Thymus (tissue), 11 donors: ENCODE measurements at regions not wholly inside any gene's neighbourhood (a gene's known extent, or its start where the extent isn't known, plus 50 kb on each side); places are given as distances from the start of the nearest gene placed in this dataset.

ENCODE experiments used
- DNase-seq, 9 donors: peaks; one replicate each; pipeline ENCODE4 v3.0.0-alpha.2; 2013; ENCODE audit warnings: low spot score in 9 of 9, low read depth in 6 of 9, missing footprints in 1 of 9
- H3K27ac ChIP-seq, 2 donors: one replicate each; pipeline ENCODE4 v1.5.1; 2013; ENCODE audit warnings: control low read depth in 1 of 2, low read depth in 1 of 2, low read length in 1 of 2, mild to moderate bottlenecking in 1 of 2, moderate library complexity in 1 of 2
- H3K27me3 ChIP-seq, 2 donors: one replicate each; pipeline ENCODE4 v1.5.1; 2013; ENCODE audit warnings: low read length in 1 of 2; ENCODE audit not compliant: control insufficient read depth in 2 of 2, insufficient read depth in 1 of 2
- H3K36me3 ChIP-seq, 2 donors: one replicate each; pipeline ENCODE4 v1.5.1; 2013; ENCODE audit warnings: low read length in 1 of 2, mild to moderate bottlenecking in 1 of 2, moderate library complexity in 1 of 2; ENCODE audit not compliant: control insufficient read depth in 2 of 2, insufficient read depth in 2 of 2
- H3K4me1 ChIP-seq, 2 donors: one replicate each; pipeline ENCODE4 v1.5.1; 2013; ENCODE audit warnings: low read length in 2 of 2; ENCODE audit not compliant: control insufficient read depth in 2 of 2, insufficient read depth in 2 of 2
- H3K4me3 ChIP-seq, 2 donors: one replicate each; pipeline ENCODE4 v1.5.1; 2013; ENCODE audit warnings: low read length in 2 of 2, control low read depth in 1 of 2, mild to moderate bottlenecking in 1 of 2
- H3K9me3 ChIP-seq, 2 donors: one replicate each; pipeline ENCODE4 v1.5.1; 2013; ENCODE audit warnings: low read length in 1 of 2, mild to moderate bottlenecking in 1 of 2; ENCODE audit not compliant: control insufficient read depth in 2 of 2, insufficient read depth in 1 of 2
- WGBS: extraction: QIAGEN DNeasy Blood & Tissue Kit; methylation state at CpG from one replicate; pipeline ENCODE4 v1.1.7; 2013; 5-methylcytosine and 5-hydroxymethylcytosine counted together
- donor health status: healthy.

GRCh38 chr15:39130556-39131379 lies 450.1 kb upstream of the THBS1 start:
- H3K27ac ChIP-seq = no peak overlapping the region
- no peaks in the 10 kb centered on the region for H3K4me1 ChIP-seq
- H3K4me3 ChIP-seq = no peak overlapping the region
- no peaks in the 10 kb centered on the region for H3K36me3 ChIP-seq
- no peaks in the 10 kb centered on the region for H3K27me3 ChIP-seq
- whole genome bisulfite sequencing = 72% methylated on average over 3 of the region's 3 CpGs
- no peaks in the 10 kb centered on the region for H3K9me3 ChIP-seq
- DNase-seq = no peak

- no peak for DNase-seq
- H3K4me1 ChIP-seq = no peaks in the 10 kb centered on the region
- 93% methylated on average over 4 of the region's 4 CpGs for WGBS
- no peaks in the 10 kb centered on the region for H3K27me3 ChIP-seq
- no peaks in the 10 kb centered on the region for H3K36me3 ChIP-seq
- no peak overlapping the region for H3K4me3 ChIP-seq
- no peak overlapping the region for H3K27ac ChIP-seq
- no peaks in the 10 kb centered on the region for H3K9me3 ChIP-seq
These were observed 449.3 kb upstream of the THBS1 start for GRCh38 chr15:39131609-39132008.

GRCh38 chr15:39132070-39132469 lies 448.8 kb upstream of the THBS1 start:
- Histone ChIP-seq H3K4me3 (no peak overlapping the region), H3K9me3 (no peaks in the 10 kb centered on the region), H3K27me3 (no peaks in the 10 kb centered on the region), H3K36me3 (no peaks in the 10 kb centered on the region), H3K27ac (no peak overlapping the region), H3K4me1 (no peaks in the 10 kb centered on the region)
- WGBS = 81% methylated on average over 3 of the region's 3 CpGs
- no peak for DNase-seq

- no peak for DNase-seq
- Histone ChIP-seq H3K9me3 (no peaks in the 10 kb centered on the region), H3K36me3 (no peaks in the 10 kb centered on the region), H3K27ac (no peak overlapping the region), H3K4me1 (no peaks in the 10 kb centered on the region), H3K4me3 (no peak overlapping the region), H3K27me3 (no peaks in the 10 kb centered on the region)
- WGBS = 81% methylated on average over 2 of the region's 2 CpGs
These were observed 447.8 kb upstream of the THBS1 start for GRCh38 chr15:39132954-39133600.

GRCh38 chr15:39134282-39134681 lies 446.6 kb upstream of the THBS1 start:
- no peaks in the 10 kb centered on the region for H3K9me3 ChIP-seq
- DNase-seq = no peak
- H3K4me3 ChIP-seq = no peak overlapping the region
- no peaks in the 10 kb centered on the region for H3K36me3 ChIP-seq
- WGBS = 98% methylated on average over 1 of the region's 1 CpG
- H3K27ac ChIP-seq = no peak overlapping the region
- no peaks in the 10 kb centered on the region for H3K27me3 ChIP-seq
- no peaks in the 10 kb centered on the region for H3K4me1 ChIP-seq

- H3K4me3 ChIP-seq = no peak overlapping the region
- H3K27ac ChIP-seq = no peak overlapping the region
- H3K9me3 ChIP-seq = no peaks in the 10 kb centered on the region
- no peaks in the 10 kb centered on the region for H3K27me3 ChIP-seq
- H3K4me1 ChIP-seq = no peaks in the 10 kb centered on the region
- DNase-seq = no peak
- 97% methylated on average over 7 of the region's 7 CpGs for WGBS
- H3K36me3 ChIP-seq = no peaks in the 10 kb centered on the region
These were observed 444.9 kb upstream of the THBS1 start for GRCh38 chr15:39135989-39136388.

GRCh38 chr15:39139431-39140059 lies 441.3 kb upstream of the THBS1 start:
- Histone ChIP-seq H3K27me3 (no peaks in the 10 kb centered on the region), H3K36me3 (no peaks in the 10 kb centered on the region), H3K4me1 (no peaks in the 10 kb centered on the region), H3K4me3 (no peak overlapping the region), H3K27ac (no peak overlapping the region), H3K9me3 (no peaks in the 10 kb centered on the region)
- no peak for DNase-seq
- WGBS = 77% methylated on average over 2 of the region's 2 CpGs

GRCh38 chr15:39140060-39140604 lies 440.7 kb upstream of the THBS1 start:
- Histone ChIP-seq H3K4me3 (no peak overlapping the region), H3K27me3 (no peaks in the 10 kb centered on the region), H3K9me3 (no peaks in the 10 kb centered on the region), H3K4me1 (no peaks in the 10 kb centered on the region), H3K27ac (no peak overlapping the region), H3K36me3 (no peaks in the 10 kb centered on the region)
- WGBS = 44% methylated on average over 3 of the region's 3 CpGs
- DNase-seq = no peak

GRCh38 chr15:39142500-39142899 lies 438.4 kb upstream of the THBS1 start:
- no peak for DNase-seq
- Histone ChIP-seq H3K9me3 (no peaks in the 10 kb centered on the region), H3K36me3 (no peaks in the 10 kb centered on the region), H3K4me3 (no peak overlapping the region), H3K27ac (no peak overlapping the region), H3K27me3 (no peaks in the 10 kb centered on the region), H3K4me1 (no peaks in the 10 kb centered on the region)
